Left lung (tissue), 4 donors: ENCODE measurements at regions not wholly inside any gene's neighbourhood (a gene's known extent, or its start where the extent isn't known, plus 50 kb on each side); places are given as distances from the start of the nearest gene placed in this dataset.

Experiments
- ATAC-seq: fragments of 200-7000 bp; cut with Tn5 transposase; one replicate; pipeline ENCODE4 v1.9.1; 2020; ENCODE audit warnings: moderate library complexity
- DNase-seq, 4 donors: peaks; one replicate each; pipeline ENCODE4 v3.0.0-alpha.2; 2013 to 2020
- H3K27ac ChIP-seq, 2 donors: fragments of 200-600 bp; sonication (generic) in 1 of 2; one replicate each; pipeline versions ENCODE4 v1.5.0 to v1.8.0; 2020 to 2021
- H3K27me3 ChIP-seq, 2 donors: fragments of 200-600 bp; sonication (generic) in 1 of 2; one replicate each; pipeline versions ENCODE4 v1.5.0 to v1.8.0; 2020 to 2021
- H3K36me3 ChIP-seq, 2 donors: fragments of 200-600 bp; sonication (generic) in 1 of 2; one replicate each; pipeline versions ENCODE4 v1.5.0 to v1.8.0; 2020 to 2021
- H3K4me1 ChIP-seq, 2 donors: fragments of 200-600 bp; one replicate each; pipeline ENCODE4 v1.8.0; 2021
- H3K4me3 ChIP-seq, 2 donors: fragments of 200-600 bp; sonication (generic) in 1 of 2; one replicate each; pipeline versions ENCODE4 v1.5.0 to v1.8.0; 2020 to 2021; ENCODE audit warnings: mild to moderate bottlenecking in 1 of 2
- H3K9me3 ChIP-seq, 2 donors: fragments of 200-600 bp; sonication (generic) in 1 of 2; one replicate each; pipeline versions ENCODE4 v1.5.0 to v1.8.0; 2020 to 2021
- intact Hi-C, 2 donors: fragments of 100-400 bp; cut with DNase I; formaldehyde crosslinking; loops; one replicate each; pipeline versions ENCODE4 v1.11.2 to v1.14.2; 2022
- TF ChIP-seq, protein P1 (sequence below), 2 donors: fragments of 200-600 bp; sonication (generic) in 1 of 2; IDR thresholded peaks; one replicate each; pipeline versions ENCODE4 v1.5.0 to v1.8.0; 2021; ENCODE audit warnings: antibody characterized with exemption in 2 of 2
- donor health status: DM: no; HTN: yes; CAD: no.
- donor health status: DM: no; HTN: no; CAD: no.

DNA sequence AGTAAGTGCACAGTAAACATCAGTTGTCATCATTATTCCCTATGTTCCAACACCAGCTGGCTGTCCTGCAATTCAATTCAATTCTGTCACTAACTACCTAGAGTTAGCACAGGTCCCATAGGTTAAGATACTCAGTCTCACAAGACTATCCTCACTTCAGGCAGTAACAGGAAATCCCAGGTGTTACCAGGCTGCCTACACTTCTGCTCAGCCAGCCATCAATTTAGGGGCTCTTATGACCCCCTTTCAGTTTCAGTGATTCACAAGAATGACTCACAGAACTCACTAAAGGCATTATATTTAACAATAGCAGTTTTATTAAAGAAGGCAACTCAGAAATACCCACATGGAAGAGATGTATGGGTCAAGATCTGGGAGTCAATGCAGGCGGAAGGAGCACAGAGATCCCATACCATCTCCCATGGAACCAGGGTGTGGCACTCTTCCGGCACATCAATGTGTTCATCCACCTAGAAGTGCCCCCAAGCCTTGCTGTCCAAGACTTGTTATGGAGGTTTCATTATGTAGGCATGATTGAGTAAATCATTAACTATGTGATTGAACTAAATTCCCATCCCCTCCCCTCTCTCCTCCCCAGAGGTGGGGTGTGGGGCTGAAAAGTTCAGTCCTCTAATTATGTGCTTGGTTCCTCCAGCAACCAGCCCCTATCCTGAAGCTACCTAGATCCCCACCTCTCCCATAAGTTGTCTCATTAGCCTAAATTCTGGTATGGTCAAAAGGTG is 120.8 kb upstream of the WSCD2 start:
- no peak overlapping the region for H3K4me3 ChIP-seq
- H3K9me3 ChIP-seq = no peaks in the 10 kb centered on the region
- intact Hi-C loops = no loop called here
- peaks cover 0 to 21% of the 10 kb centered on the region in 2 donors for H3K27me3 ChIP-seq
- TF ChIP-seq, protein P1, sequence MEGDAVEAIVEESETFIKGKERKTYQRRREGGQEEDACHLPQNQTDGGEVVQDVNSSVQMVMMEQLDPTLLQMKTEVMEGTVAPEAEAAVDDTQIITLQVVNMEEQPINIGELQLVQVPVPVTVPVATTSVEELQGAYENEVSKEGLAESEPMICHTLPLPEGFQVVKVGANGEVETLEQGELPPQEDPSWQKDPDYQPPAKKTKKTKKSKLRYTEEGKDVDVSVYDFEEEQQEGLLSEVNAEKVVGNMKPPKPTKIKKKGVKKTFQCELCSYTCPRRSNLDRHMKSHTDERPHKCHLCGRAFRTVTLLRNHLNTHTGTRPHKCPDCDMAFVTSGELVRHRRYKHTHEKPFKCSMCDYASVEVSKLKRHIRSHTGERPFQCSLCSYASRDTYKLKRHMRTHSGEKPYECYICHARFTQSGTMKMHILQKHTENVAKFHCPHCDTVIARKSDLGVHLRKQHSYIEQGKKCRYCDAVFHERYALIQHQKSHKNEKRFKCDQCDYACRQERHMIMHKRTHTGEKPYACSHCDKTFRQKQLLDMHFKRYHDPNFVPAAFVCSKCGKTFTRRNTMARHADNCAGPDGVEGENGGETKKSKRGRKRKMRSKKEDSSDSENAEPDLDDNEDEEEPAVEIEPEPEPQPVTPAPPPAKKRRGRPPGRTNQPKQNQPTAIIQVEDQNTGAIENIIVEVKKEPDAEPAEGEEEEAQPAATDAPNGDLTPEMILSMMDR (IDR thresholded peaks at IDR 0.05) = no peak
- no peak for ATAC-seq
- H3K4me1 ChIP-seq = no peaks in the 10 kb centered on the region
- no peak overlapping the region for H3K27ac ChIP-seq
- no peaks in the 10 kb centered on the region for H3K36me3 ChIP-seq
- no peak for DNase-seq

GRCh38 chr12:108009442-108010070 is 119.5 kb upstream of the WSCD2 start:
- TF ChIP-seq, protein P1 (IDR thresholded peaks at IDR 0.05) = no peak
- Histone ChIP-seq H3K27ac (no peak overlapping the region), H3K36me3 (no peaks in the 10 kb centered on the region), H3K9me3 (no peaks in the 10 kb centered on the region), H3K4me1 (no peaks in the 10 kb centered on the region), H3K4me3 (no peak overlapping the region), H3K27me3 (peaks cover 0 to 21% of the 10 kb centered on the region in 2 donors)
- DNase-seq = no peak
- intact Hi-C loops = no loop called here
- no peak for ATAC-seq

GRCh38 chr12:108016022-108016564 is 113.0 kb upstream of the WSCD2 start:
- Histone ChIP-seq H3K27ac (no peak overlapping the region), H3K9me3 (no peaks in the 10 kb centered on the region), H3K27me3 (peaks cover 0 to 11% of the 10 kb centered on the region in 2 donors), H3K4me3 (no peak overlapping the region), H3K4me1 (no peaks in the 10 kb centered on the region), H3K36me3 (no peaks in the 10 kb centered on the region)
- ATAC-seq (no peak), DNase-seq (no peak)
- intact Hi-C loops = no loop called here
- TF ChIP-seq, protein P1 (IDR thresholded peaks at IDR 0.05) = no peak

DNA sequence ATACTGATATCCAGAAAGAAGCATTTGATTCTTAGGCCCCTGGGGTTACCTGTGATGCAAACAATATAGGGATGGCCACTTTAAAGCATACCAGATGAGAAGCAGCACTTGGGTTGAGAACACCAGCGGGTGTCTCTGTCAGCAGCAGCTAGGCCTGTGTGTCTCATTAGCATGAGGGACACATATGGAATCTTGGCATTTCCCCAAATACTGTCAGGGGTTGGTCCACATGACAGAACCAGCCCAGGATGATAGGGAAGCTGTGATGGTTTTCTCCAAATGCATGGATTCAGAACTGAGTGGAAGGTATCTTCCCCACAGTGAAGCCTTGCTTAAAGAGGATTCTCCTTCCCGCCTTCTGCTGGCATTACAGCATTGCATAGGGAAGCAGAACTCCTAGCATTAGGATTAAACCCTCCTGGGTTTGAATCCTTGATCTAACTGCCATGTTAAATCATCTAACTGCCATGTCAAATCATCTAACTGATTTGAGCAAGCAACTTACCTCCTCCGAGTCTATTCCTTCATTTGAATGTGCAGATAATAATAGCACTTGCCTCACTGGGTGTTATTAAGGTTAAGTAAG is 111.5 kb upstream of the WSCD2 start:
- Histone ChIP-seq H3K4me3 (no peak overlapping the region), H3K9me3 (no peaks in the 10 kb centered on the region), H3K27ac (no peak overlapping the region), H3K27me3 (peaks cover 0 to 11% of the 10 kb centered on the region in 2 donors), H3K4me1 (no peaks in the 10 kb centered on the region), H3K36me3 (no peaks in the 10 kb centered on the region)
- intact Hi-C loops = no loop called here
- TF ChIP-seq, protein P1 (IDR thresholded peaks at IDR 0.05) = no peak
- DNase-seq (no peak), ATAC-seq (no peak)

DNA sequence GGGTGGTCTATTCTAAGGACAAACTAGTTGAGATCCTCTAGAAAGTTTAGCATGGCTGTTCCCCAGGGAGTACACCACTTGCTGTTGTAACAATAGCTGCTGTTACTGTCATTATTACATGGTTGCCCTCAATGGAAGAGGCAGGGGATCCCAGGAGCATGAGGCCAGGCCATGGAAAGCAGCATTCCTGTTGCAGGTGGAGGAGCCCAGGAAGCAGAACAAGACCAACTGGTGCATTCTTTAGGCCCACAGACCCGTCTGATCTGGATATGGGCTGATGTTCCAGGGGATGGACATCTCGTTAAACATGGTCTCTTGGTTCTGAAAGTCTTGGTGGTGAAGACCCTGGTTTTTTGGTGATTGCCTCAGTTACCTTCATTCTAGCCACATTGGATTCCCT is 109.2 kb upstream of the WSCD2 start:
- Histone ChIP-seq H3K27ac (no peak overlapping the region), H3K27me3 (peaks cover 0 to 23% of the 10 kb centered on the region in 2 donors), H3K4me3 (no peak overlapping the region), H3K9me3 (no peaks in the 10 kb centered on the region), H3K4me1 (no peaks in the 10 kb centered on the region), H3K36me3 (no peaks in the 10 kb centered on the region)
- no peak for DNase-seq
- TF ChIP-seq, protein P1 (IDR thresholded peaks at IDR 0.05) = no peak
- intact Hi-C loops = no loop called here
- ATAC-seq = no peak
